ENCODE measurements at regions not wholly inside any gene's neighbourhood (a gene's known extent, or its start where the extent isn't known, plus 50 kb on each side); places are given as distances from the start of the nearest gene placed in this dataset.

- TF ChIP-seq POLR2A (IDR thresholded peaks at IDR 0.05): no peak
- TF ChIP-seq CTCF (IDR thresholded peaks at IDR 0.05): no peak
Measured at GRCh38 chr2:128950758-128951157, 632.1 kb upstream of the HS6ST1 start.

Measured in ovary (tissue), 3 donors.